Thoracic aorta (tissue), 2 donors: ENCODE measurements at regions not wholly inside any gene's neighbourhood (a gene's known extent, or its start where the extent isn't known, plus 50 kb on each side); places are given as distances from the start of the nearest gene placed in this dataset.

ENCODE experiments used
- ATAC-seq: fragments of 150-250 bp; one replicate; pipeline ENCODE4 v1.8.0; 2017; ENCODE audit warnings: low read depth; ENCODE audit not compliant: insufficient number of reproducible peaks, low FRiP score
- DNase-seq: peaks from one replicate; pipeline ENCODE4 v3.0.0-alpha.2; 2020; ENCODE audit warnings: low spot score
- H3K27ac ChIP-seq, 2 donors: fragments of 200-600 bp; sonication (generic); 1 replicate in 1 of 2; 2 replicates in 1 of 2; pipeline ENCODE4 v1.5.1; 2016; ENCODE audit warnings: mild to moderate bottlenecking in 2 of 2, moderate library complexity in 2 of 2
- H3K27me3 ChIP-seq: fragments of 200-600 bp; sonication (generic); replicated peaks from 2 replicates; pipeline ENCODE4 v1.6.0; 2016; ENCODE audit warnings: mild to moderate bottlenecking; ENCODE audit not compliant: insufficient read depth
- H3K36me3 ChIP-seq: fragments of 200-600 bp; sonication (generic); one replicate; pipeline ENCODE4 v1.5.1; 2016
- H3K4me1 ChIP-seq, 2 donors: fragments of 200-600 bp; sonication (generic); 1 replicate in 1 of 2; 2 replicates in 1 of 2; pipeline versions ENCODE4 v1.5.1 to v1.6.0; 2016; ENCODE audit warnings: low read depth in 2 of 2, mild to moderate bottlenecking in 1 of 2; ENCODE audit not compliant: control insufficient read depth in 1 of 2
- H3K4me3 ChIP-seq: fragments of 200-600 bp; sonication (generic); 2 replicates; pipeline ENCODE4 v1.5.1; 2016; ENCODE audit warnings: mild to moderate bottlenecking
- H3K9me3 ChIP-seq: fragments of 200-600 bp; sonication (generic); 2 replicates; pipeline ENCODE4 v1.5.1; 2016
- TF ChIP-seq, protein P1 (sequence below): fragments of 200-600 bp; sonication (generic); IDR thresholded peaks from one replicate; pipeline ENCODE4 v1.5.1; 2019; ENCODE audit warnings: antibody characterized with exemption

DNA sequence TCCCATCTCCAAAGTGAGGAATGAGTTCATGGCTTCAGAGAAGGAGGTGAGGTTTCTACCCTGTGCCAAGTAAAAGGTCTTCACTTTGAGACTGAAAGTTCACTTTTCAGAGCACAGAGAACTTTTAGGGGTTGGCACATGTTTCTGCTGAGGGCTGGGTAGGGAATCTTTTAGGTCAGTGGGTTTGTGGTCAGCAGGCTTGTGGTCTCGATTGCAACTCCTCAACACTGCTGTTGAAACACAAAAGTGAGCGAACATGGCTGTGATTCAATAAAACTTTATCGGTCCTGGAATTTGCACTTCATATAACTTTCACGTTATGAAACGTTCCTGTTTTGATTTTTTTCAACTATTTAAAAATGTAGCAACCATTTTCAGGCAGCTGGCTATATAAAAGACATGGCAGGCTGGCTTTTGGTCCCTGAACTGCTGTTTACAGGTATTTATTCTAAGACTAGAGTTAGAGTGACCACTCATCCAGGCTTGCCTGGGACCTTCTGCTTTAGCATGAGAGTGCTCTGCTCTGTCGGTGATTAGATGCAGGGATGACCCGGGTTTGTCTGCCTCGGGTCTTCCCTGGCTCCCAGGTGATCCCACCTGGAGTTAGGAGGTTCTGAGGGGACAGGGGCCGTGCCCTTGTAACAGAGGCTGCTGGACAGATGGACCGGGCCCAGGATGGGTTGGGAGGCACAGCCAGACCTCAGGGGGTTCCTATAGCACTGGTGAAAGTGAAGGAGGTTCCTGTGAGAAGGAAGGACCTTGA, 62.7 kb upstream of the TAF1B start:
- Histone ChIP-seq H3K36me3 (no peaks in the 10 kb centered on the region), H3K4me1 (no peaks in the 10 kb centered on the region), H3K9me3 (no peaks in the 10 kb centered on the region), H3K27ac (no peak overlapping the region), H3K27me3 (no peaks in the 10 kb centered on the region), H3K4me3 (no peak overlapping the region)
- TF ChIP-seq, protein P1, sequence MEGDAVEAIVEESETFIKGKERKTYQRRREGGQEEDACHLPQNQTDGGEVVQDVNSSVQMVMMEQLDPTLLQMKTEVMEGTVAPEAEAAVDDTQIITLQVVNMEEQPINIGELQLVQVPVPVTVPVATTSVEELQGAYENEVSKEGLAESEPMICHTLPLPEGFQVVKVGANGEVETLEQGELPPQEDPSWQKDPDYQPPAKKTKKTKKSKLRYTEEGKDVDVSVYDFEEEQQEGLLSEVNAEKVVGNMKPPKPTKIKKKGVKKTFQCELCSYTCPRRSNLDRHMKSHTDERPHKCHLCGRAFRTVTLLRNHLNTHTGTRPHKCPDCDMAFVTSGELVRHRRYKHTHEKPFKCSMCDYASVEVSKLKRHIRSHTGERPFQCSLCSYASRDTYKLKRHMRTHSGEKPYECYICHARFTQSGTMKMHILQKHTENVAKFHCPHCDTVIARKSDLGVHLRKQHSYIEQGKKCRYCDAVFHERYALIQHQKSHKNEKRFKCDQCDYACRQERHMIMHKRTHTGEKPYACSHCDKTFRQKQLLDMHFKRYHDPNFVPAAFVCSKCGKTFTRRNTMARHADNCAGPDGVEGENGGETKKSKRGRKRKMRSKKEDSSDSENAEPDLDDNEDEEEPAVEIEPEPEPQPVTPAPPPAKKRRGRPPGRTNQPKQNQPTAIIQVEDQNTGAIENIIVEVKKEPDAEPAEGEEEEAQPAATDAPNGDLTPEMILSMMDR = no peak
- ATAC-seq (no peak), DNase-seq (no peak)

DNA sequence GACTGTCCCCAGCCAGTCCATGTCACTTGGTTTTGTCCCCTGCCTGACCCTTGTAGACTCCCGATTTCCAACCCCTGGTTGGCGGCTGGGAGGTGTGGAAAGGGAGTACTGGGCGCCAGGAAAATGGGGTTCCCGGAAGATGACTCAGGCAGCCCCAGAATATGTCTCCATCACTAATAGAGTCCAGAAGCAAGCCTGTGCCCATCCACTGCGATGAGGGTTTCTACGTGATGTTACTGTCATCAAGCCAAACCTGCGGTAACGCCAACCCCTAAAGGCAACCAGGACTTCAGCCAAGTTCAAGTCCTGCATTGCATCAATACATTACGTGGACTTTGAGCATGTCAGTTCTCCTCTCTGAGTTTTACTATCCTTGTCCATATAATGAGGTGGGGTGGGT, 62.0 kb upstream of the TAF1B start:
- DNase-seq = no peak
- H3K27me3 ChIP-seq = no peaks in the 10 kb centered on the region
- no peak overlapping the region for H3K27ac ChIP-seq
- no peaks in the 10 kb centered on the region for H3K4me1 ChIP-seq
- no peaks in the 10 kb centered on the region for H3K36me3 ChIP-seq
- H3K9me3 ChIP-seq = no peaks in the 10 kb centered on the region
- TF ChIP-seq, protein P1 = no peak
- ATAC-seq = no peak
- H3K4me3 ChIP-seq = no peak overlapping the region

DNA sequence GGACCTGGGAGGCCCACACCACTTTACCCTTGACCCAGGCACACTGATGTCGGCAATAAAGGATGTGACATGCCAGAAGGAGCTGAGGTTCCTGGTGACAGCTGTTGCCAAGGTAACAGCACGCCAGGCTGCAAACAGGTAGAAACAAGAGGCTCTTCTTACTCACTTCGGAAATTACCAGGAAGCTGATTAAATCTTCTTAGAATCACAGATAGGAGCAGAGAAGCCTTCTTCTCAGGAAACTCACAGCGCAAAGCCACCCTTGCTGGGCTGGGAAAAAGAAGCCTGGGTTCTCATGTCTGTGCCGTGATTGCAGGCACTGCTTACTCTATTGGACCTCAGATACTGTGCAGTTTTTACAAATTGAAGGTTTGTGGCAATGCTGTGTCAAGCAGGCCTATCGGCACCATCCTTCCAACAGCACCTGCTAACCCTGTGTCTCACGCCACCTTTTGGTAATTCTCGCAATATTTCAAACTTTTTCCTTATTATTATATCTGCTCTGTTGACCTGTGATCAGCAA, 61.0 kb upstream of the TAF1B start:
- DNase-seq (no peak), ATAC-seq (no peak)
- H3K4me3 ChIP-seq = no peak overlapping the region
- no peaks in the 10 kb centered on the region for H3K9me3 ChIP-seq
- TF ChIP-seq, protein P1 = no peak
- H3K27me3 ChIP-seq = no peaks in the 10 kb centered on the region
- no peaks in the 10 kb centered on the region for H3K36me3 ChIP-seq
- no peaks in the 10 kb centered on the region for H3K4me1 ChIP-seq
- H3K27ac ChIP-seq = no peak overlapping the region

DNA sequence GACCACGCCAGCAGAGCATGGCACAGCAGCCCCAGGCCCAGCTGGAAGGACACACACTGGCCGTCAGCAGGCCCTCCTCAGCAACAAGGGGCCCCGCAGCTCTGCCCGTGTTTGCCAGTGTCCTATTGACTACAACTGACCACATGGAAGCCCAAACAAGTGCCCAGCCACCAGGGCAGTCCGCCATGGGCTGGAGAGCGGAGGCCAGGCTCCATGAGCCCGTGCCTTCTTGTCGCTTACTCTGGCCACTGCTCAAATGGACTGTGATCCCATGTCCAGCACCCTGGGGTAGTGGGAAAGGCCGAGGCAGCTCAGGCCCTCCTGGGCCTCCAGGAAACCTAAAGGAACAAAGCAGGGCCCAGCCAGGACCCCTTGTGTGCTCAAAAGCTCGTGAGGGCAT, 53.9 kb upstream of the TAF1B start:
- H3K27ac ChIP-seq = no peak overlapping the region
- H3K4me3 ChIP-seq = no peak overlapping the region
- H3K4me1 ChIP-seq = no peaks in the 10 kb centered on the region
- no peaks in the 10 kb centered on the region for H3K9me3 ChIP-seq
- DNase-seq (no peak), ATAC-seq (no peak)
- H3K27me3 ChIP-seq = no peaks in the 10 kb centered on the region
- TF ChIP-seq, protein P1 = no peak
- no peaks in the 10 kb centered on the region for H3K36me3 ChIP-seq

DNA sequence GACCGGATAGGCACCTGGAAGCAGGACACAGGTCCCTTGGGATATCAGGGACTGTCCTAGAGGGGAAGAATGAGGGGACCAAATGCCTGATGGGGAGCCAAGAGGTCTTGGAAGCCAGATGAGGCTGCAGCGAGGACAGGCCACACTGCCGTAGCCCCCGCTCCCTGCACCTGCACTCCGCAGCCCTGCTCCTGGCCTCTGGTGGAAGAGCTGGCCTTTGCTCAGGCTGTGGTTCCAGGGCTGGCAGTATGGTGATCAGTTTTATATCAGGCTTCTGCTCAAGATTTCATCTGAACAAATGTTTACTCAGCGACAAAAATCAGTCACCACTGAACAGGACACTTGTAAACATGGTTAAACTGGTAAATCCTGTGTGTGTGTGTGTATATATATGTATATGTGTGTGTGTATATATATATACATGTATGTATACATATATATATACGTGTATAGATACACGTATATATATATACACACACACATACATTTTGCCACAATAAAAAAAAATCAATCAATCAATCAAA, 52.5 kb upstream of the TAF1B start:
- ATAC-seq = no peak
- Histone ChIP-seq H3K27me3 (no peaks in the 10 kb centered on the region), H3K4me3 (no peak overlapping the region), H3K27ac (no peak overlapping the region), H3K9me3 (no peaks in the 10 kb centered on the region), H3K4me1 (no peaks in the 10 kb centered on the region), H3K36me3 (no peaks in the 10 kb centered on the region)
- TF ChIP-seq, protein P1 = no peak
- no peak for DNase-seq
